ENCODE measurements at regions not wholly inside any gene's neighbourhood (a gene's known extent, or its start where the extent isn't known, plus 50 kb on each side); places are given as distances from the start of the nearest gene placed in this dataset.

GRCh38 chr9:86723346-86723745 is 224.0 kb downstream of the GAS1 start:
- H2AFZ ChIP-seq (ENCODE audit: low read length) = peak overlapping the region; percentile 71
- TF ChIP-seq CTCF (conservative IDR thresholded peaks at IDR 0.05; ENCODE audit: low read length) (no peak), EZH2phosphoT487 (IDR thresholded peaks at IDR 0.05; ENCODE audit: borderline replicate concordance) (no peak)
- no peak overlapping the region for H3K9ac ChIP-seq (ENCODE audit: low read depth, low read length, poor library complexity, severe bottlenecking)
- peaks cover 10% of the 10 kb centered on the region for H3K4me1 ChIP-seq (ENCODE audit: insufficient read depth, low read length, poor library complexity, severe bottlenecking)
- no peaks in the 10 kb centered on the region for H3K27me3 ChIP-seq (ENCODE audit: insufficient read depth, low read length, poor library complexity, severe bottlenecking)
- H3K4me3 ChIP-seq (ENCODE audit: low read length, poor library complexity, severe bottlenecking) = no peak overlapping the region
- H4K20me1 ChIP-seq (ENCODE audit: insufficient read depth, low read length, poor library complexity, severe bottlenecking) = no peaks in the 10 kb centered on the region
- H3F3A ChIP-seq (ENCODE audit: low read depth) = no peaks in the 10 kb centered on the region
- no peaks in the 10 kb centered on the region for H3K9me3 ChIP-seq (ENCODE audit: insufficient read depth, low read depth, low read length)
- H3K79me2 ChIP-seq (ENCODE audit: insufficient read depth, low read length) = no peaks in the 10 kb centered on the region
- no peaks in the 10 kb centered on the region for H3K9me2 ChIP-seq (replicated peaks; ENCODE audit: low read depth, low read length)
- H3K4me2 ChIP-seq (ENCODE audit: low read depth, low read length, poor library complexity, severe bottlenecking) = peak overlapping the region; percentile 31
- no peaks in the 10 kb centered on the region for H3K36me3 ChIP-seq (ENCODE audit: insufficient read depth, low read length)

GRCh38 chr9:86722706-86723075 is 224.6 kb downstream of the GAS1 start:
- no peaks in the 10 kb centered on the region for H4K20me1 ChIP-seq (ENCODE audit: insufficient read depth, low read length, poor library complexity, severe bottlenecking)
- no peaks in the 10 kb centered on the region for H3K9me3 ChIP-seq (ENCODE audit: insufficient read depth, low read depth, low read length)
- H3K36me3 ChIP-seq (ENCODE audit: insufficient read depth, low read length) = no peaks in the 10 kb centered on the region
- H3F3A ChIP-seq (ENCODE audit: low read depth) = no peaks in the 10 kb centered on the region
- H3K79me2 ChIP-seq (ENCODE audit: insufficient read depth, low read length) = no peaks in the 10 kb centered on the region
- H2AFZ ChIP-seq (ENCODE audit: low read length) = 0 out of 2 replicates have a peak overlapping the region, but pooled peaks have one; percentile 71
- peaks cover 10% of the 10 kb centered on the region for H3K4me1 ChIP-seq (ENCODE audit: insufficient read depth, low read length, poor library complexity, severe bottlenecking)
- no peaks in the 10 kb centered on the region for H3K27me3 ChIP-seq (ENCODE audit: insufficient read depth, low read length, poor library complexity, severe bottlenecking)
- TF ChIP-seq EZH2phosphoT487 (IDR thresholded peaks at IDR 0.05; ENCODE audit: borderline replicate concordance) = no peak
- no peak for TF ChIP-seq CTCF (conservative IDR thresholded peaks at IDR 0.05; ENCODE audit: low read length)
- H3K9me2 ChIP-seq (replicated peaks; ENCODE audit: low read depth, low read length) = no peaks in the 10 kb centered on the region
- H3K9ac ChIP-seq (ENCODE audit: low read depth, low read length, poor library complexity, severe bottlenecking) = no peak overlapping the region
- no peak overlapping the region for H3K4me3 ChIP-seq (ENCODE audit: low read length, poor library complexity, severe bottlenecking)
- no peak overlapping the region for H3K4me2 ChIP-seq (ENCODE audit: low read depth, low read length, poor library complexity, severe bottlenecking)

- H3K27me3 ChIP-seq (ENCODE audit: insufficient read depth, low read length, poor library complexity, severe bottlenecking) = no peaks in the 10 kb centered on the region
- no peak overlapping the region for H2AFZ ChIP-seq (ENCODE audit: low read length)
- H3K4me3 ChIP-seq (ENCODE audit: low read length, poor library complexity, severe bottlenecking) = no peak overlapping the region
- H3K79me2 ChIP-seq (ENCODE audit: insufficient read depth, low read length) = no peaks in the 10 kb centered on the region
- no peak for TF ChIP-seq CTCF (conservative IDR thresholded peaks at IDR 0.05; ENCODE audit: low read length)
- no peak for TF ChIP-seq EZH2phosphoT487 (IDR thresholded peaks at IDR 0.05; ENCODE audit: borderline replicate concordance)
- no peaks in the 10 kb centered on the region for H3K9me2 ChIP-seq (replicated peaks; ENCODE audit: low read depth, low read length)
- no peak overlapping the region for H3K4me2 ChIP-seq (ENCODE audit: low read depth, low read length, poor library complexity, severe bottlenecking)
- H3F3A ChIP-seq (ENCODE audit: low read depth) = no peaks in the 10 kb centered on the region
- H4K20me1 ChIP-seq (ENCODE audit: insufficient read depth, low read length, poor library complexity, severe bottlenecking) = no peaks in the 10 kb centered on the region
- H3K9me3 ChIP-seq (ENCODE audit: insufficient read depth, low read depth, low read length) = no peaks in the 10 kb centered on the region
- no peaks in the 10 kb centered on the region for H3K36me3 ChIP-seq (ENCODE audit: insufficient read depth, low read length)
- H3K4me1 ChIP-seq (ENCODE audit: insufficient read depth, low read length, poor library complexity, severe bottlenecking) = peaks cover 10% of the 10 kb centered on the region
- H3K9ac ChIP-seq (ENCODE audit: low read depth, low read length, poor library complexity, severe bottlenecking) = no peak overlapping the region
Observed at GRCh38 chr9:86721843-86722705, 225.2 kb downstream of the GAS1 start.

All from Loucy (cell line).